ENCODE measurements at regions not wholly inside any gene's neighbourhood (a gene's known extent, or its start where the extent isn't known, plus 50 kb on each side); places are given as distances from the start of the nearest gene placed in this dataset.
A peak's percentile ranks its signal among the peaks of the same experiment; 100 is the strongest.

GRCh38 chr6:138582573-138582972, 83.3 kb upstream of the NHSL1 start:
- H3K36me3 ChIP-seq (ENCODE audit: insufficient read depth, low read length): no peaks in the 10 kb centered on the region
- H3K9me3 ChIP-seq (ENCODE audit: insufficient read depth, low read depth, low read length): no peaks in the 10 kb centered on the region
- Mint-ChIP-seq H3K27ac (ENCODE audit: unreplicated experiment) (no peak overlapping the region), H3K36me3 (ENCODE audit: low read depth, unreplicated experiment) (no peaks in the 10 kb centered on the region), H3K27me3 (ENCODE audit: low read depth, unreplicated experiment) (no peaks in the 10 kb centered on the region), H3K9me3 (ENCODE audit: unreplicated experiment) (no peaks in the 10 kb centered on the region), H3K4me1 (ENCODE audit: low read depth, unreplicated experiment) (peaks cover 9% of the 10 kb centered on the region), H3K4me3 (ENCODE audit: unreplicated experiment) (no peak overlapping the region)
- no peak overlapping the region for H3K9ac ChIP-seq (ENCODE audit: low read length)
- H4K20me1 ChIP-seq (ENCODE audit: insufficient read depth, low read length): peaks cover 12% of the 10 kb centered on the region
- H3K27me3 ChIP-seq (ENCODE audit: insufficient read depth, low read length): no peaks in the 10 kb centered on the region
- TF ChIP-seq CTCF (IDR thresholded peaks at IDR 0.05; ENCODE audit: insufficient read depth, low read depth, low read length) (no peak), EZH2 (IDR thresholded peaks at IDR 0.05; ENCODE audit: insufficient read depth, low read length) (no peak)
- no peak overlapping the region for H3K4me2 ChIP-seq (ENCODE audit: low read length)
- peaks cover 3% of the 10 kb centered on the region for H3K79me2 ChIP-seq (ENCODE audit: insufficient read depth, low read length)
- DNase-seq (ENCODE audit: low read depth) (no peak), FAIRE-seq (no peak)
- H2AFZ ChIP-seq (ENCODE audit: low read depth, low read length): no peak overlapping the region
- peaks cover 3% of the 10 kb centered on the region for H3K4me1 ChIP-seq (ENCODE audit: insufficient read depth, low read length)
- H3K4me3 ChIP-seq (ENCODE audit: insufficient read depth, low read depth, low read length): no peak overlapping the region
- no peak overlapping the region for H3K27ac ChIP-seq (ENCODE audit: low read depth, low read length)

GRCh38 chr6:138586638-138587037, 87.3 kb upstream of the NHSL1 start:
- no peaks in the 10 kb centered on the region for H3K4me1 Mint-ChIP-seq (ENCODE audit: low read depth, unreplicated experiment)
- H3K9me3 Mint-ChIP-seq (ENCODE audit: unreplicated experiment): no peaks in the 10 kb centered on the region
- FAIRE-seq: no peak
- Histone ChIP-seq H3K9me3 (ENCODE audit: insufficient read depth, low read depth, low read length) (no peaks in the 10 kb centered on the region), H3K79me2 (ENCODE audit: insufficient read depth, low read length) (peaks cover 10% of the 10 kb centered on the region), H3K27ac (ENCODE audit: low read depth, low read length) (no peak overlapping the region), H2AFZ (ENCODE audit: low read depth, low read length) (no peak overlapping the region), H3K4me2 (ENCODE audit: low read length) (no peak overlapping the region), H3K36me3 (ENCODE audit: insufficient read depth, low read length) (no peaks in the 10 kb centered on the region), H3K9ac (ENCODE audit: low read length) (no peak overlapping the region), H3K4me3 (ENCODE audit: insufficient read depth, low read depth, low read length) (no peak overlapping the region), H3K4me1 (ENCODE audit: insufficient read depth, low read length) (no peaks in the 10 kb centered on the region), H3K27me3 (ENCODE audit: insufficient read depth, low read length) (no peaks in the 10 kb centered on the region), H4K20me1 (ENCODE audit: insufficient read depth, low read length) (peaks cover 4% of the 10 kb centered on the region)
- H3K36me3 Mint-ChIP-seq (ENCODE audit: low read depth, unreplicated experiment): no peaks in the 10 kb centered on the region
- no peak overlapping the region for H3K27ac Mint-ChIP-seq (ENCODE audit: unreplicated experiment)
- no peak for DNase-seq (ENCODE audit: low read depth)
- TF ChIP-seq EZH2 (IDR thresholded peaks at IDR 0.05; ENCODE audit: insufficient read depth, low read length) (no peak), CTCF (IDR thresholded peaks at IDR 0.05; ENCODE audit: insufficient read depth, low read depth, low read length) (no peak)
- no peaks in the 10 kb centered on the region for H3K27me3 Mint-ChIP-seq (ENCODE audit: low read depth, unreplicated experiment)
- no peak overlapping the region for H3K4me3 Mint-ChIP-seq (ENCODE audit: unreplicated experiment)

GRCh38 chr6:138588805-138589434, 89.6 kb upstream of the NHSL1 start:
- no peak for DNase-seq (ENCODE audit: low read depth)

More at GRCh38 chr6:138588805-138589434, 89.6 kb upstream of the NHSL1 start:
- Mint-ChIP-seq H3K4me1 (ENCODE audit: low read depth, unreplicated experiment) (peaks cover 13% of the 10 kb centered on the region), H3K27ac (ENCODE audit: unreplicated experiment) (no peak overlapping the region), H3K9me3 (ENCODE audit: unreplicated experiment) (no peaks in the 10 kb centered on the region), H3K36me3 (ENCODE audit: low read depth, unreplicated experiment) (no peaks in the 10 kb centered on the region), H3K27me3 (ENCODE audit: low read depth, unreplicated experiment) (no peaks in the 10 kb centered on the region), H3K4me3 (ENCODE audit: unreplicated experiment) (no peak overlapping the region)
- H2AFZ ChIP-seq (ENCODE audit: low read depth, low read length): no peak overlapping the region
- no peaks in the 10 kb centered on the region for H4K20me1 ChIP-seq (ENCODE audit: insufficient read depth, low read length)
- no peaks in the 10 kb centered on the region for H3K9me3 ChIP-seq (ENCODE audit: insufficient read depth, low read depth, low read length)
- FAIRE-seq: no peak
- H3K4me2 ChIP-seq (ENCODE audit: low read length): no peak overlapping the region
- TF ChIP-seq EZH2 (IDR thresholded peaks at IDR 0.05; ENCODE audit: insufficient read depth, low read length): no peak
- TF ChIP-seq CTCF (IDR thresholded peaks at IDR 0.05; ENCODE audit: insufficient read depth, low read depth, low read length): peak; percentile 91
- no peak overlapping the region for H3K27ac ChIP-seq (ENCODE audit: low read depth, low read length)
- peaks cover 13% of the 10 kb centered on the region for H3K4me1 ChIP-seq (ENCODE audit: insufficient read depth, low read length)
- peaks cover 14% of the 10 kb centered on the region for H3K79me2 ChIP-seq (ENCODE audit: insufficient read depth, low read length)
- H3K27me3 ChIP-seq (ENCODE audit: insufficient read depth, low read length): no peaks in the 10 kb centered on the region
- no peak overlapping the region for H3K4me3 ChIP-seq (ENCODE audit: insufficient read depth, low read depth, low read length)
- no peaks in the 10 kb centered on the region for H3K36me3 ChIP-seq (ENCODE audit: insufficient read depth, low read length)
- H3K9ac ChIP-seq (ENCODE audit: low read length): no peak overlapping the region
